GM21423 (cell line): ENCODE measurements at regions not wholly inside any gene's neighbourhood (a gene's known extent, or its start where the extent isn't known, plus 50 kb on each side); places are given as distances from the start of the nearest gene placed in this dataset.

Experiments
- ATAC-seq: cut with Tn5 transposase; IDR thresholded peaks from one replicate; pipeline ENCODE4 v1.9.1; 2021; ENCODE audit warnings: mild to moderate bottlenecking, moderate library complexity; ENCODE audit not compliant: unreplicated experiment

- no peak for ATAC-seq
These were observed 286.2 kb upstream of the UBE2E2 start for GRCh38 chr3:22916933-22917332.

GRCh38 chr3:22920006-22920405, 283.1 kb upstream of the UBE2E2 start:
- no peak for ATAC-seq

- ATAC-seq = peak; percentile 58
These were observed 280.8 kb upstream of the UBE2E2 start for GRCh38 chr3:22922317-22922716.

GRCh38 chr3:22923711-22924110, 279.4 kb upstream of the UBE2E2 start:
- ATAC-seq = no peak

GRCh38 chr3:22928216-22929110, 274.7 kb upstream of the UBE2E2 start:
- no peak for ATAC-seq

- no peak for ATAC-seq
These were observed 269.9 kb upstream of the UBE2E2 start for GRCh38 chr3:22933051-22933840.

- no peak for ATAC-seq
These were observed 269.3 kb upstream of the UBE2E2 start for GRCh38 chr3:22933841-22934116.

- no peak for ATAC-seq
These were observed 268.1 kb upstream of the UBE2E2 start for GRCh38 chr3:22935040-22935439.

- no peak for ATAC-seq
These were observed 265.6 kb upstream of the UBE2E2 start for GRCh38 chr3:22937536-22937935.

GRCh38 chr3:22938739-22939138, 264.4 kb upstream of the UBE2E2 start:
- ATAC-seq = no peak

- ATAC-seq = no peak
These were observed 263.8 kb upstream of the UBE2E2 start for GRCh38 chr3:22939349-22939748.

GRCh38 chr3:22940285-22940684, 262.8 kb upstream of the UBE2E2 start:
- ATAC-seq = no peak

GRCh38 chr3:22942981-22943380, 260.1 kb upstream of the UBE2E2 start:
- no peak for ATAC-seq

GRCh38 chr3:22947851-22948250, 255.3 kb upstream of the UBE2E2 start:
- ATAC-seq = no peak

GRCh38 chr3:22951910-22952309, 251.2 kb upstream of the UBE2E2 start:
- ATAC-seq = no peak

GRCh38 chr3:22952860-22953259, 250.3 kb upstream of the UBE2E2 start:
- ATAC-seq = no peak

GRCh38 chr3:22959593-22959992, 243.5 kb upstream of the UBE2E2 start:
- ATAC-seq = peak; percentile 96

GRCh38 chr3:22960105-22960984, 242.8 kb upstream of the UBE2E2 start:
- ATAC-seq = peak; percentile 39

- no peak for ATAC-seq
These were observed 240.9 kb upstream of the UBE2E2 start for GRCh38 chr3:22962244-22962643.

- peak; percentile 45 for ATAC-seq
These were observed 236.8 kb upstream of the UBE2E2 start for GRCh38 chr3:22966349-22966748.

GRCh38 chr3:22969276-22969675, 233.9 kb upstream of the UBE2E2 start:
- no peak for ATAC-seq
